ENCODE measurements at regions not wholly inside any gene's neighbourhood (a gene's known extent, or its start where the extent isn't known, plus 50 kb on each side); places are given as distances from the start of the nearest gene placed in this dataset.

DNA sequence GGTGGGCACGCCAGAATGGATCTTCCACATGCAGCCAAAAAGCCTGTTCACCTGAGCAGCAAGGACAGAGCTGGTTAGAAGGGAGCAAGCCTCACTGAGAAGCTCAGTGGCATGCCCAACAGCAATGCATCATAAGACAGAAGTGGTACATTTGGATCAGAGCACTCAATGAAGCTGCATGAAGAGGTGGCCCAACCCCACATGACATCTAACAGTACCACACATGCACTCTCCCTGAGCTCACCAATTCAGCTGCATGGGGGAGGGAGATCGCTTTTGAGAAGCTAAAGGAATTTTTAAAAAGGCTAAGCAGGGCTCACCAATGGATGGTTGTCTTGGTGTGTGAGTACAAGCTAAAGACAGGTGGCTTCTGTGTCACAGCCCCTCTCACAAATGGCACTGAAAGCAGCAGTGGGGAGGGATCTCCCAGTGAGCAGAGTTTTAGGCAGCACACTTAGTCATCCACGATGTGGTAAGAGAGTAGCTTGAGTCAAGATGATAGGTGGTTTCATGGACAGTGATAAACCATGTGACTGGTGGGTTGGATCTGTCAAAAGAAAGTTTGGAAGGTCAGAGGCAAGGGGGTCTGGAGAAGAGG is 166.6 kb upstream of the TAB2 start:
- Histone ChIP-seq H3K27me3 (ENCODE audit: control insufficient read depth, insufficient read depth, low read length) (no peaks in the 10 kb centered on the region), H3K4me3 (ENCODE audit: low read depth, low read length) (no peak overlapping the region), H3K36me3 (ENCODE audit: control insufficient read depth, insufficient read depth, low read length) (no peaks in the 10 kb centered on the region)
- TF ChIP-seq, protein P1, sequence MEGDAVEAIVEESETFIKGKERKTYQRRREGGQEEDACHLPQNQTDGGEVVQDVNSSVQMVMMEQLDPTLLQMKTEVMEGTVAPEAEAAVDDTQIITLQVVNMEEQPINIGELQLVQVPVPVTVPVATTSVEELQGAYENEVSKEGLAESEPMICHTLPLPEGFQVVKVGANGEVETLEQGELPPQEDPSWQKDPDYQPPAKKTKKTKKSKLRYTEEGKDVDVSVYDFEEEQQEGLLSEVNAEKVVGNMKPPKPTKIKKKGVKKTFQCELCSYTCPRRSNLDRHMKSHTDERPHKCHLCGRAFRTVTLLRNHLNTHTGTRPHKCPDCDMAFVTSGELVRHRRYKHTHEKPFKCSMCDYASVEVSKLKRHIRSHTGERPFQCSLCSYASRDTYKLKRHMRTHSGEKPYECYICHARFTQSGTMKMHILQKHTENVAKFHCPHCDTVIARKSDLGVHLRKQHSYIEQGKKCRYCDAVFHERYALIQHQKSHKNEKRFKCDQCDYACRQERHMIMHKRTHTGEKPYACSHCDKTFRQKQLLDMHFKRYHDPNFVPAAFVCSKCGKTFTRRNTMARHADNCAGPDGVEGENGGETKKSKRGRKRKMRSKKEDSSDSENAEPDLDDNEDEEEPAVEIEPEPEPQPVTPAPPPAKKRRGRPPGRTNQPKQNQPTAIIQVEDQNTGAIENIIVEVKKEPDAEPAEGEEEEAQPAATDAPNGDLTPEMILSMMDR (IDR thresholded peaks at IDR 0.05; ENCODE audit: insufficient read depth, low read length, poor library complexity, severe bottlenecking), result no peak
- DNase-seq (ENCODE audit: low read depth), result no peak

DNA sequence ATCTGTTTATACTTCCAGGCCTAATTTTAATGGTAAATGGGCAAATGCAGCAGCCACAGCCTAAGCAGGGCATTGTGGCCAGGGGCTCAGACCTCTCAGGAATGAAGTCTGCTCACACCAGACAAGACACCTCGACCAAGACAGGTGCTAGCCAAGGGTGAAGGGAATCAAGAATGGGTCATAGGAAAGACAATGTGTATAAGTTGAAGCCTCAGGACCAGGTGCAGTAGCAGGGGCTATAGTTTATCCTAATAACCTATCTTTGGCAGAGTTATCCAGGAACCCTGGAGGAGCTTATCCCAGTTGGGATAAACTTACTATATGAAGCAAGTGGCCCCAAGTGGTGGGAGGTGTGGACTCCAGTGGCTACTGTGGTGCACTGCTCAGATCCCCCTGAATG is 165.0 kb upstream of the TAB2 start:
- Histone ChIP-seq H3K4me3 (ENCODE audit: low read depth, low read length) (no peak overlapping the region), H3K36me3 (ENCODE audit: control insufficient read depth, insufficient read depth, low read length) (no peaks in the 10 kb centered on the region), H3K27me3 (ENCODE audit: control insufficient read depth, insufficient read depth, low read length) (no peaks in the 10 kb centered on the region)
- TF ChIP-seq, protein P1 (IDR thresholded peaks at IDR 0.05; ENCODE audit: insufficient read depth, low read length, poor library complexity, severe bottlenecking), result no peak
- DNase-seq (ENCODE audit: low read depth), result no peak

DNA sequence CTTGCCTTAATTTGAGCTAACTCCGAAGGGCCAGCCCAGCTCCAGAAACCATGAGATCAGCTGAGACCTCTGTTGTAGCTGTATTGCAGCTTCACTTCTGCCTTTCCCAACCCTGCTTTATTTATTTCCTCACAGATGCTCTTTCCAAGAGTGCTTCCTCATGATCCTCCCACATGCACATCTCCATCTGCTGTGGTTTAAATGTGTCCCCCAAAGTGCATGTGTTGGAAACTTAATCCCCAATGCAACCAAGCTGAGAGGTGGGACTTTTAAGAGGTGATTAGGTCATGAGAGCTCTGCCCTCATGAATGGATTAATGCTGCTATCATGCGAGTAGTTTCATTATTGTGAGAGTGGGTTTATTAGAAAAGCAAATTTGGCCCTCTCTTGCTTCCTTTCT is 164.4 kb upstream of the TAB2 start:
- Histone ChIP-seq H3K4me3 (ENCODE audit: low read depth, low read length) (no peak overlapping the region), H3K36me3 (ENCODE audit: control insufficient read depth, insufficient read depth, low read length) (no peaks in the 10 kb centered on the region), H3K27me3 (ENCODE audit: control insufficient read depth, insufficient read depth, low read length) (no peaks in the 10 kb centered on the region)
- TF ChIP-seq, protein P1 (IDR thresholded peaks at IDR 0.05; ENCODE audit: insufficient read depth, low read length, poor library complexity, severe bottlenecking), result no peak
- no peak for DNase-seq (ENCODE audit: low read depth)

DNA sequence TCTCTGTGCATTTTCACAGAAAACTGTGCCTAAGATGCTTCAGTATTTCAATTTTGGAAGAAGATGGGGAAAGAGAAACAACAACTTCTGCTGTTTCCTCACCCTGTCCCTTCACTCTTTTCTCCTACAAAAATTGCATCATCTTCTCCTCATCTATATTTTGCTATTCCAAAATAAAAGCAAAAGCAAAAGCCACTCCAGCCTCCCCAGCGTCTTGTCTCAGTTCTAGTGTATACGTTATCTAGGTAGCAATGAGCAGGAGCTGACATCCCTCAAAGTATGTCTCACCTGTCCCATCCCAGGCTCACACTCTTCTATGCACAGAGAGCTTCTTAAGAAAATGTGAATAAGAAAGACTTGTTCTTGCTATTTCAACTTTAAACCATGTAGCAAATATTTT is 163.8 kb upstream of the TAB2 start:
- no peaks in the 10 kb centered on the region for H3K27me3 ChIP-seq (ENCODE audit: control insufficient read depth, insufficient read depth, low read length)
- no peaks in the 10 kb centered on the region for H3K36me3 ChIP-seq (ENCODE audit: control insufficient read depth, insufficient read depth, low read length)
- TF ChIP-seq, protein P1 (IDR thresholded peaks at IDR 0.05; ENCODE audit: insufficient read depth, low read length, poor library complexity, severe bottlenecking), result no peak
- DNase-seq (ENCODE audit: low read depth), result no peak
- no peak overlapping the region for H3K4me3 ChIP-seq (ENCODE audit: low read depth, low read length)

DNA sequence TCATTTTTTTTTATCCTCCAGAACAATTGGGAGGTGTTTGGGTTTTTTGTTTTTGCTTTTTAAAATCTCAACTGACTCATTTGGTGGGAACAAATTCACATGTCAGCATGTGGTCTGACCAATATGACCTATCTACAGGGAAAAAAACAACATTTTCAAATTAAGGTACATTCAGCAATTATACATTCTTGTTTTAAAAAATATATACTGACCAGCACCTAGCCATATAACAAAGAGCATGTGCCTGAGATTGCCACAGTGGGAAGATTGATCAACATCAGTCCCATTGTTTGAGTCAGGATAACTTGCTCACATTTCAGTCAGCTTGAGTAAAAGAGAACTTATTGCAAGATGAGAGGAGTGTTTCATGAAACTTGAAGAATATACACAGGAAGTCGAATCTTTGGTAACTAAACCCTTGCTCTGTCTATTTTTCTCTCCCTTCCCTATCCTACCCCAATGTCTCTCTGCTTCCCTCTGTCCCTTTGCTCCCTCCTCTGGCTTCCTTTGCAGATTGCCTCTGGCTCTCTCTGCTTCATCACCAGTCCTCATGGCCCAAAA is 163.2 kb upstream of the TAB2 start:
- no peak for DNase-seq (ENCODE audit: low read depth)
- H3K27me3 ChIP-seq (ENCODE audit: control insufficient read depth, insufficient read depth, low read length), result no peaks in the 10 kb centered on the region
- H3K4me3 ChIP-seq (ENCODE audit: low read depth, low read length), result no peak overlapping the region
- no peaks in the 10 kb centered on the region for H3K36me3 ChIP-seq (ENCODE audit: control insufficient read depth, insufficient read depth, low read length)
- TF ChIP-seq, protein P1 (IDR thresholded peaks at IDR 0.05; ENCODE audit: insufficient read depth, low read length, poor library complexity, severe bottlenecking), result no peak

DNA sequence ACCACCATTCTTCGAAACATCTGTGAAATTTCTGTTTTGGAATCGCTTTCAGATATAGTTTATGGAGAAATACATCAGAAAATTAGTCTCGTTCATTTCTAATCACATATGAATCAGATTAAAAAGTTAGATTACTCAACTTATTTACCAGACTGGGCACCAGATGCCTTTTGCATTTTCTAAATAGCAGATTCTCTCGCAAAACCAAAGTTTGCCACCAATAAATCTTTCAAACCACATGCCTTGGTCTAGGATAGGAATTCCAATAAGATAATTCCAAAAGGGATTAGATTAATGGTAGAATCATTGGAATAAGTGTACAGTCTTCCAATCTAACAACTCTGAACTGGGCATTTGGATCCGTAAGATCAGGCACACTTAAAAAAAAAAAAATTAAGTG is 160.4 kb upstream of the TAB2 start:
- DNase-seq (ENCODE audit: low read depth), result no peak
- Histone ChIP-seq H3K36me3 (ENCODE audit: control insufficient read depth, insufficient read depth, low read length) (no peaks in the 10 kb centered on the region), H3K27me3 (ENCODE audit: control insufficient read depth, insufficient read depth, low read length) (no peaks in the 10 kb centered on the region), H3K4me3 (ENCODE audit: low read depth, low read length) (no peak overlapping the region)
- TF ChIP-seq, protein P1 (IDR thresholded peaks at IDR 0.05; ENCODE audit: insufficient read depth, low read length, poor library complexity, severe bottlenecking), result no peak

Measured in kidney epithelial cell (primary cell).